GM18870 (cell line): ENCODE measurements at regions not wholly inside any gene's neighbourhood (a gene's known extent, or its start where the extent isn't known, plus 50 kb on each side); places are given as distances from the start of the nearest gene placed in this dataset.
A peak's percentile ranks its signal among the peaks of the same experiment; 100 is the strongest.
"Not testable (repeated sequence)": the region's sequence is repeated elsewhere in the genome, so short reads cannot be mapped to it uniquely, and the experiment has no call there.

ENCODE experiments used
- ATAC-seq: cut with Tn5 transposase; IDR thresholded peaks from one replicate; pipeline ENCODE4 v1.9.1; 2021; ENCODE audit warnings: moderate library complexity; ENCODE audit not compliant: unreplicated experiment

GRCh38 chr3:146781606-146782005 is 176.5 kb upstream of the PLSCR5 start:
- no peak for ATAC-seq

DNA sequence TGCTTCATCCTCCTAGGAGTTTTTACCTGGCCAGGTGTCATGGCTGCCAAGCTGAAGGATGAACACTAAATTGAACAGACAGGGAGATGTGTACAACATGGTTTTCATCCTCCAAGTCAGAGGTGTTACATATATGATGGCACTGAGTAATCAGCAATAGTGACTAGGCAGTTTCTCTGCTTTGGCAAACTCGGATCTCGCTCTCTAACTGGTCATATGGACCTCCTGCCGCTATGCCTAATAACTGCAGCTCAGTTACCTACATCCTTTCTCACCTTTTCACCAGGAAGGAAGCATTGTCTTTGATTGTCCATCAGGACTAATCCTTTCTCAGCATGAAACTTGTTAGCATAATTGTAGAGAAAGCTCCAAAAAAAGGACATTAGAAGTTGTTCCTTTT is 175.9 kb upstream of the PLSCR5 start:
- ATAC-seq, result no peak

- no peak for ATAC-seq
Measured at GRCh38 chr3:146780251-146780650, 175.1 kb upstream of the PLSCR5 start.

- no peak for ATAC-seq
Measured at GRCh38 chr3:146777941-146778340, 172.8 kb upstream of the PLSCR5 start.

DNA sequence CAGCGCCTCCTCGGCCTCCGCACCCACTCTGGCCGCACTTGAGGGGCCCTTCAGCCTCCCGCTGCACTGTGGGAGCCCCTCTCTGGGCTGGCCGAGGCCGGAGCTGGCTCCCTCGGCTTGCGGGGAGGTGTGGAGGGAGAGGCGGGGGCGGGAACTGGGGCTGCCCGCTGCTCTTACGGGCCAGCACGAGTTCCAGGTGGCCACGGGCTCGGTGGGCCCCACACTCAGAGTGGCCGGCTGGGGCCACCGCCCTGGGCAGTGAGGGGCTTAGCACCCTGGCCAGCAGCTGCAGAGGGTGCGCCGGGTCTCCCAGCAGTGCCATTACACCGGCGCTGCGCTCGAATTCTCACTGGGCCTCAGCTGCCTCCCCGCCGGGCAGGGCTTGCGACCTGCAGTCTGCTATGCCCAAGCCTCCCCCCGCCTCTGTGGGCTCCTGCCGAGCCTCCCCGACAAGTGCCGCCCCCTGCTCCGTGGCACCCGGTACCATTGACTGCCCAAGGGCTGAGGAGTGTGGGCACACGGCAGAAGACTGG is 167.1 kb upstream of the PLSCR5 start:
- ATAC-seq, result no peak

- no peak for ATAC-seq
Measured at GRCh38 chr3:146770881-146771280, 165.7 kb upstream of the PLSCR5 start.

DNA sequence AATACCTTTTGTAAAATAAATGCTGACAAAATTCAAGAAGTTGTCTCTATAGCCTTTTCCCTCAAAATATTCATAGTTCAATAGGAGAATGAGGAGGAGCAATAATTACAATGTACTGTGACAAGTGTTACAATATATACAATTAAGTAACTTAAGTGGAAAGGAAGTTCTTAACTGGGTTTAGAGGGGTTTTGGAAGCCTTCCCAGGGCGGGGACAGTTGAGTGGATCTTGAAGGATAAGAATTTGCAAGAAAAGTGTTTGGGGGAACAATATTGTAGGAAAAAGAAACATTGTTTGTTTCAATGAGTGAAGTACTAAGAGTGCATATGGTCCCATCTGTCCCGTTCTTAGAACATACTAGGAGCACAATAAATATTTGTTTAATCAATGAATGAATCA is 165.2 kb upstream of the PLSCR5 start:
- ATAC-seq, result no peak

GRCh38 chr3:146757759-146758158 is 152.6 kb upstream of the PLSCR5 start:
- no peak for ATAC-seq

DNA sequence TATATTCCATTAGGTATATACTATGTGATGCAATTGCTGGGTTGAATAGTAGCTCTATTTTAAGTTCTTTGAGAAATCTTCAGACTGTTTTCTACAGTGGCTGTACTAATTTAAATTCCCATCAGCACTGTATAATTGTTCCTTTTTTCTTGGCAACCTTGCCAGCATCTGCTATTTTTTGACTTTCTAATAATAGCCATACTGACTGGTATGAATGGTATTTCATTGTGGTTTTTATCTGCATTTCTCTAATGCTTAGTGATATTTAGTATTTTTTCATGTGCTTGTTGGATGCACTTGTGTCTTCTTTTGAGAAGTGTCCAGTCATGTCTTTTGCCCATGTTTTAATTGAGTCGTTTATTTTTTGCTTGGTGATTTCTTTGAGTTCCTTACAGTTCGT is 145.1 kb upstream of the PLSCR5 start:
- no peak for ATAC-seq

DNA sequence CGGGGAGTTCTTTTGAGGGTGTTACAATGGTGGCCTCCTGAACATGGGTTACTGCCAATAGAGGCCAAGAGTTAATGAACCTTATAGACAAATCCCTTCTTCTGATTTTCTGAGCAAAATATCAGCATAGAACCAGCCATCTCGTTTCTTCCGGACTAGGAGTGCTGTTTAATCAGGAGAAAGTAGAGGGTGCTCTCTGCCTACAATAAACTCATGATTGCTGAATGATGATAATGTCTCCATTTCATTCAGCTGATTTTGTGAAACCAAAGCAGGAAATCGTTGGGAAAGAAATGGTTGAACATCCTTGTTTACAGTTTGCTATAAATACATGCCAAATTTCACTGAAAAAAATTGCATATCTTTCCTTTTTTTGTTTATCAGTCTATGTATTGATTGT is 142.8 kb upstream of the PLSCR5 start:
- ATAC-seq, result no peak

- ATAC-seq, result no peak
Measured at GRCh38 chr3:146747051-146747450, 141.9 kb upstream of the PLSCR5 start.

DNA sequence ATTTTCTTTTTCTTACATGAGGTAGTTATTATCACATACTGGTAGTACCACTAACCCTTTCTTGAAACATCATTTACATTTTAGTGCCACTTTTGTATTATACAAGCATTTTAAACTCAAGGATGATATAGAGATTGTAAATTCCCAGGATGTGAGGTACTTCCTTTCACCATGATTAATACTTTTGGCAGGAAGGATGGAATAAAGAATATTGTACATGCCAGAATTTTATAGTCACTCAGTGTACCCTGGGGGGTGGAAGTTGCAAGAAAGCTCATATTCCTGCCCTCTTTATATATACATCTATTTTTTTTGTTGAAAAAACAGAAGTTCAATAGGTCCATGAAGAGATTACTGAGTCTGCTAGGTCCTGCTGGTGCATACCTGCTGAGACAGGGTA is 141.0 kb upstream of the PLSCR5 start:
- no peak for ATAC-seq

GRCh38 chr3:146739203-146739671 is 134.1 kb upstream of the PLSCR5 start:
- peak; percentile 98 for ATAC-seq

DNA sequence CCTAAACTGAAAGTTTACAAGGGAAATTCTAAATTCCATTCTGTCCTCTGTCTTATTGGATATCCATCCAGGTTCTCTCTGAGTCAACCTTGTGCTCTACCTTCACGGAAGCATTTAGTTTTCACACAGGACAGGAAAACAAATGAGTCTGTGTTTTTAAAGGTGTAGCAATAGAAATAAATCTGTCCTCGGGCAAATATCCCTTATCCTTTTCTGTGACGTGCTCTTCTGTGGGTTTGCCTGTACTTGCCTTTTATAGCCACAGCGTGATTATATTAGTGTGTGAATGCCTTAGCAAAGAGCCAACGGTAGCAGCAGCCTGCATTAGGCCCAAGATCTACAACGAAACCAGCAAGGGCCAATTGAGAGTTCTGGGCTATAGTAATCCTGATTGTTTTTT is 127.2 kb upstream of the PLSCR5 start:
- no peak for ATAC-seq

GRCh38 chr3:146715170-146715569 is 110.0 kb upstream of the PLSCR5 start:
- ATAC-seq, result no peak

- ATAC-seq, result no peak
Measured at GRCh38 chr3:146712806-146713205, 107.7 kb upstream of the PLSCR5 start.

GRCh38 chr3:146709969-146710368 is 104.8 kb upstream of the PLSCR5 start:
- ATAC-seq, result no peak

GRCh38 chr3:146705225-146705624 is 100.1 kb upstream of the PLSCR5 start:
- ATAC-seq, result peak; percentile 95

DNA sequence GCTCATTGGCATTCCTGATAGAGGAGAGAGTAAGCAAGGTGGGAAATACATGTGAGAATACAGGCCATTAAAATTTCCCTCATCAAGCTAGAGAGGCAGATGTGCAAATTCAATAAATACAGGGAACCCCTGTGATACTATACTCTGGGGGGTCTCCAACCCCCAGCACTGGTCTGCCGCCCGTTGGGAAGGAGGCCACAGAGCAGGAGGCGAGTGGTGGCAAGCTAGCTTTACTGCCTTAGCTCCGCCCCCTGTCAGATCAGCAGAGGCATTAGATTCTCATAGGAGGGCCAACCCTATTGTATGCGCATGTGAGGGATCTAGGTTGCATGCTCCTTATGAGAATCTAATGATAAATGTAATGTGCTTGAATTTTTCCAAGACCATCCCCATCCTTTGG is 97.1 kb upstream of the PLSCR5 start:
- ATAC-seq, result no peak

DNA sequence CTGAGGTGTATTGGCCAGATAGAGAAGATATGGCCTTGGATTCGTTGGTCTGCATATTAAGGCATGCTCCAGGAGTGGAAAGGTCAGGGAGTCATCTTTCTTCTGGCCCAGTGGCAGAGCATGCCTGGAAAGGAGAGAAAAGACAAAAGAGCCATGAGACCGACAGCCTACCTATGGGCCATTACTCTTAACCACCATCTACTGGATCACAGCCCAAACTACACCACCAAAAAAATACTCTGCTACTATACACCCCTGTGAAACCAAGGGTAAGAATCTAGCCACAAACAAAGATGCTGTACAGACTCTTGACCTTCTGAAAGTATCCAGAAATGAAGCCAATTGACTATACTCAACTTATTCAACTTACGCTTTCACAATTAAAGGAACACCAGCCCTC is 96.1 kb upstream of the PLSCR5 start:
- no peak for ATAC-seq

- not testable (repeated sequence) for ATAC-seq
Measured at GRCh38 chr3:146700025-146700424, 94.9 kb upstream of the PLSCR5 start.

DNA sequence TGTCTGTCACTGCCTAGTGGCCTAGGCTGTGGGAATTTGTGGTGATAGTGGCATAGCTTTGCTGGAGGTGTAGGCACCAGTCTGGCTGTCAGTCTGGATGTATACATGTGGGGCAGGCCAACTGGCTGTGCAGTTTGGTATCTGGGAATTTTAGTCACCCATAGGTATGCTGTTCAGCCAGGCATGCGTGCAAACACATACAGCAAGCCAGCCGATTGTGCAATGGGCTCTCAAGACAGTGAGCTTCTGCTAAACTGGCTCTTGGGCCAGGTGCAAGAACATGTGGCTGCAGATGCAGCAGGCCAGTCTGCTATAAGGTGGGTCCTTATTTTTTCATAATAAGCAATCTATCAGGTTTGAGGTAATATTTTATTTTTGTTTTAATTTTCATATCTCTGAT is 87.1 kb upstream of the PLSCR5 start:
- no peak for ATAC-seq

GRCh38 chr3:146685050-146685814 is 80.1 kb upstream of the PLSCR5 start:
- ATAC-seq, result no peak
